ENCODE measurements at regions not wholly inside any gene's neighbourhood (a gene's known extent, or its start where the extent isn't known, plus 50 kb on each side); places are given as distances from the start of the nearest gene placed in this dataset.

DNA sequence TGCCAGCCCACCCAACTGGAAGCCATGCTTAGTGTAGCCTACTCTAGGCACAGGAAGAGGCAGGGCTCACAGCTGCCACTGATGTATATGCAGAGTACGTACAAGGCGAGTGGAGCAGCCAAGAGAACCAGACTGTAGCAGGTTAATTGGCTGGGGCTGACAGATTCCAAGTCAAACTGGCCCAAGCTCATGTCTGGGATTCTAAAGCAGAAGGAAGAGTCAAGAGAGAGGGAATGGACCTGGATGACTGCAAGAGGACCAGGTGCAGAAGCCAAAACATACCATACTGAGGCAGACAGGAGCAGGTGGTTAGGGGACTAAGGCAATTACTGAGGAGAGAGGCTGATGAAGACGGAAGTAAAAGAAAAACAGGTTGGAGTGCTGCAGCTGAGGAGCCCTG lies 51.3 kb upstream of the LRRN2 start:
- peak; percentile 73 for DNase-seq (ENCODE audit: low spot score)
- in situ Hi-C loops (cut with HindIII; ENCODE audit: low sequenced_read_pairs), result no loop called here

GRCh38 chr1:204738506-204738905 lies 53.0 kb upstream of the LRRN2 start:
- in situ Hi-C loops (cut with HindIII; ENCODE audit: low sequenced_read_pairs), result no loop called here
- DNase-seq (ENCODE audit: low spot score), result no peak

DNA sequence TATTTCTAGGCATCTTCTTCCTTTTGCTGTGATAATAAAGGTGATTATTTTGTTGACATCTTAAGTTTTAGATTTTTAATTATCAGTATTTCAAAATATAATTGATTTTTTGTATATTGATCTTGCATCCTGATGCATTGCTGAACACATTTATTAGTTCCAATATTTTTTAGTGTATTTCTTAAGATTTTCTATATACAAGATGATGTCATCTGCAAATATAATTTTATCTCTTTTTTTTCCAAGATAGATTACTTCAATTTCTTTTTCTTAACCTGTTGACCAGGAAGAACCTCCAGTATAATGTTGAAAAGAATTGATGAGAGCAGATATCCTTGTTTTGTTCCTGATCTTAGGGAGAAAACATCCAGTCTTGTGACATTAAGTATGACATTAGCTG lies 54.8 kb upstream of the LRRN2 start:
- in situ Hi-C loops (cut with HindIII; ENCODE audit: low sequenced_read_pairs), result no loop called here
- no peak for DNase-seq (ENCODE audit: low spot score)

DNA sequence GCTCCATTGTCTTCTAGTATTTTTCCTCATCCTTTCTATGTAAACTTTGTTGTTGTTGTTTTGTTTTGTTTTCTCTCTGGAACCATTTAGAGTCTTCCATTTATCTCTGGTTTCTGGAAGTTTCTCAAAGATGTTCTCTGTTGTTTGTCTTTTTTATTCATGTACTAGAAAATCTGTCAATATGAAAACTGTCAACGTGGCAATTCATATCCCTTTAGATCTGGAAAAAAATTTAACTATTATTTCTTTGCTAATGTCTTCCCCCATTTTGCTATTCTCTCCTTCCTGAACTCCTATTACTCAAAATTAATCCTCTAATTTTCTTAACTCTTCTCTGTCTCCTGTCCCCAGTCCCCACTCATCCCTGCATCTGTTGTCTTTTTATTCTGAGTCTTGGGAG lies 55.9 kb upstream of the LRRN2 start:
- in situ Hi-C loops (cut with HindIII; ENCODE audit: low sequenced_read_pairs), result no loop called here
- DNase-seq (ENCODE audit: low spot score), result no peak

GRCh38 chr1:204742676-204743251 lies 57.2 kb upstream of the LRRN2 start:
- in situ Hi-C loops (cut with HindIII; ENCODE audit: low sequenced_read_pairs), result no loop called here

GRCh38 chr1:204744107-204744779 lies 58.7 kb upstream of the LRRN2 start:
- DNase-seq (ENCODE audit: low spot score), result peak; percentile 25
- in situ Hi-C loops (cut with HindIII; ENCODE audit: low sequenced_read_pairs), result no loop called here

More at GRCh38 chr1:204742676-204743251, 57.2 kb upstream of the LRRN2 start:
- DNase-seq (ENCODE audit: low spot score), result no peak

- DNase-seq (ENCODE audit: low spot score), result peak; percentile 42
- in situ Hi-C loops (cut with HindIII; ENCODE audit: low sequenced_read_pairs), result no loop called here
These were observed 61.4 kb upstream of the LRRN2 start for GRCh38 chr1:204746838-204747442.

DNA sequence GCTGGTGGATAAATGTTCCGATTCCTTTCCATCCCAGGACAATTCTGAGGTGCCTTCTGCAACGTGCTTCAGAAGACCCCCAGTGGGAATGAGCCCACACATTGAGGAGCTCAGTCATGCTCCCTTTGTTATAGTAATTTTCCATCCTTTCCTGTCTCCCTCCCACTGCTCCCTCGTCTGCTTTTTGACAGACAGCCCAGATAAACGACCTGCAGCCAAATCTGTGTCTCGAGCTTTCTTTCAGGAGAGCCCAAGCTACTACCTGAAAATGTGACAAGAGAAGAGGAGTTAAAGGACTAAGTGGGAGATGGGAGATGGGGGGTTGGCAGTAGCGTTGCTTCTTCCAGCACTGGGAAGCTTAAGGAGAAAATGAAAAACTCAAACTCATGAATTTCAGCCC lies 65.9 kb upstream of the LRRN2 start:
- peak; percentile 43 for DNase-seq (ENCODE audit: low spot score)
- in situ Hi-C loops (cut with HindIII; ENCODE audit: low sequenced_read_pairs), result no loop called here

DNA sequence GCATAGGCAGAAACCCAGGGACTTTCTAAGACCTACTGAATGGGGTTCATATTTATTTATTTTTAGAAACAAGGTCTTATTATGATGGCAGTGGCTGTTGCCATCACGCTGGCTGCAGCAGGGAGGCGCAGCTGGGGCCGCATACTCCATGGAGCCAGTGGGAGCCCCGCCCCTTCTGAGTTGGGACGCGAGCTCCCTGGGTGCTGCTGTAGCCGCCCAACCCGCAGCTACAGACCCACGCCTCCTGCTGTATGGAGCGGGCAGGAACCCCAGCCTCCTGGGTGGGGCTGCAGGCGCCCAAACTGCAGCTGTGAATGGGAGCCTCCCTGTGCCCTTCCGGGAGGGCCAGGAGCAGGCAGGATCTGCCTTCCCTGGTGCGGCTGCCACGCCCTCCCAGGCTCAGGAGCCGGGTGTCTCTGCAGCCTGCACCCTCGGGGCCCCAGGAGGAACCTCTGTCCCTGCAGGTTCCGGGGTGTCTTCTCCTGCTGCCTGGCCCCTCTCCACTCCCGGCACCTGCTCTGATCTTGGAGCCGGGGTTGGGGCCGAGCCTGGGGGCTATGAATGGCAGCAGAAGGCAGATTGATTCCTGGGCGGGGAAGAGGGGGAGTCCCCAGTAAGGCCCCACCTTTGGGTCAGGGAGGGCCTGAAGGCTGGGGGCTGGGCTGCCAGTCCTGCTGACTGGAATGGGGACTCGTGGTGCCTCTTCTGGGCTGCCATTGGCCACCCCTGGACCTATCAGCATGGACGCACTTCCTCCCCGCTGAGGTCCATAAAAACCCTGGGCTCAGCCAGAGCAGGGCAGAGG lies 66.5 kb upstream of the LRRN2 start:
- in situ Hi-C loops (cut with HindIII; ENCODE audit: low sequenced_read_pairs), result no loop called here
- DNase-seq (ENCODE audit: low spot score), result no peak

- in situ Hi-C loops (cut with HindIII; ENCODE audit: low sequenced_read_pairs), result no loop called here
- no peak for DNase-seq (ENCODE audit: low spot score)
These were observed 67.1 kb upstream of the LRRN2 start for GRCh38 chr1:204752688-204753040.

GRCh38 chr1:204754821-204755220 lies 69.3 kb upstream of the LRRN2 start:
- DNase-seq (ENCODE audit: low spot score), result no peak
- in situ Hi-C loops (cut with HindIII; ENCODE audit: low sequenced_read_pairs), result no loop called here

DNA sequence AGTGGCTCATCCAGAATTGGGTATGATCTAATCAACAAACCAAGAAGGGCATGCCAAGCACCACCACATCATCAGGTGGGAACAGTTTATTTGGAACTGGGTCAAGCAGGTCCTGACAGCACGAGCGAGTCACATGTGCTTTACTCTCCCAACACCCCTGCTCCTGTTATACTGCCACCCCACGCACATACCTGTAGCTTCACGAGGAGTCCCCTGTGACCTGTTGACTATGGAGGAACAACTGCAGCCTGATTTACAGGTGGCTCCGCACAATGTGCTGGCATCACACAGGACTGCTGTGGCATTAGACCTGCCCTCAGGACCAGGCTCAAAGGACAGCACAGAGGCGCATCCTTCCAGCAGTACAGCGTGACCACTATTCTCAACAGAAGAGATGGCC lies 70.8 kb upstream of the LRRN2 start:
- DNase-seq (ENCODE audit: low spot score), result no peak
- in situ Hi-C loops (cut with HindIII; ENCODE audit: low sequenced_read_pairs), result no loop called here

DNA sequence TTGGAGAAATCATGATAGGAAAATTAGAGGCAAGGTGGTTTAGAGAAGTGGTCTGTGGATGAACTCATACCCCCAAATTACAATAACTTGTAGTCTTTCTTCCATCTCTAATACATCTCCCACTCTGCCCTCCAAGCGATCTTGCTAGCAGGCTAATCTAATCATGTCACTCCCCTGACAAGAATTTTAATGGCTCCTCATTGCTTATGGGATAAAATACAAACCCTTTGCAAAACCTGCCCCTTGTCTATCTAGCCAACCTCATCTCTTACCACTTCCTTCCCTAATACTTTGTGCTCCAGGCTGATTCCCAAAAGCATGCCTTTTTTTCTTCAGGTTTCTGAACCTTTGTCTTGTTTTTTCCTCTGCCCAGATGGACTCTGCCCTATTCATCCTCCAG lies 71.3 kb upstream of the LRRN2 start:
- in situ Hi-C loops (cut with HindIII; ENCODE audit: low sequenced_read_pairs), result no loop called here

DNA sequence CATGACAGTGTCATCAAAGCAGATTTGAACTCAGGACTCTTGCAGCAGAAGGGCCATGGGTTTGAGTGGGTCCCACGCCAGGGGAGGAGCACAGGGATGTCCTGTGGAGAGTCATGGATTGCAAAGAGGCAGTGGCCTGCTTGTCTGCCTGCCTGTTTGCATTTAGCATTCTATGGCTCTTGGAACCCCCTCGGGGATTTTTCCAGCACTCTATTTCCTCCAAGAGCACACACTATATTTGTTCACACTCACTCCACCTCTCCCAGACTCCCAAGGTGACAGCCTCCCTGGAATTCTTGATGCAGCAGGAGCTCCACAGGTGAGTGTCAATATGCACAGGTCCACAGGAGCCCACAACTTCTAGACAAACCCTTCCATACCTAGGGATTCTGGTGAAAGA lies 73.1 kb upstream of the LRRN2 start:
- DNase-seq (ENCODE audit: low spot score), result no peak
- in situ Hi-C loops (cut with HindIII; ENCODE audit: low sequenced_read_pairs), result no loop called here

More for the DNA sequence above, 71.3 kb upstream of the LRRN2 start:
- DNase-seq (ENCODE audit: low spot score), result no peak

DNA sequence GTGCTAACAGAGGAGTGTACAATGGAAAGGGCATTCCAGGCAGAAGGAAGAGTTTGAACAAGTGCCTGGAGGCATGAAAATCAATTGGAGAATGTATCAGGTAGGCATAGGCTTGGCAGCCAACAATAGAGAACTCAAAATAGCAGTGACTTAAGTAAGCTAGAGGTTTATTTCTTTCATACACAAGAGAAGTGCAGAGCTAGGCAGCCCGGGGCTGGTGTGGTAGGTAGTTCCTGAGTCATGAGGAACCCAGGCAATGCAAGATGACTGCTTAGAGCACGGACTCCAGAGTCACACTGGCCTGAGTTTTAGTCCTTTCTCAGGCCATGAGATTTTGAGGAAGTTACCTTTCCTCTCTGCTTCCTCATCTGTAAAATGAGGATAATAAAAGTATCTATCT lies 74.8 kb upstream of the LRRN2 start:
- no peak for DNase-seq (ENCODE audit: low spot score)
- in situ Hi-C loops (cut with HindIII; ENCODE audit: low sequenced_read_pairs), result no loop called here

- in situ Hi-C loops (cut with HindIII; ENCODE audit: low sequenced_read_pairs), result no loop called here
- DNase-seq (ENCODE audit: low spot score), result no peak
These were observed 75.2 kb upstream of the LRRN2 start for GRCh38 chr1:204760757-204761156.

DNA sequence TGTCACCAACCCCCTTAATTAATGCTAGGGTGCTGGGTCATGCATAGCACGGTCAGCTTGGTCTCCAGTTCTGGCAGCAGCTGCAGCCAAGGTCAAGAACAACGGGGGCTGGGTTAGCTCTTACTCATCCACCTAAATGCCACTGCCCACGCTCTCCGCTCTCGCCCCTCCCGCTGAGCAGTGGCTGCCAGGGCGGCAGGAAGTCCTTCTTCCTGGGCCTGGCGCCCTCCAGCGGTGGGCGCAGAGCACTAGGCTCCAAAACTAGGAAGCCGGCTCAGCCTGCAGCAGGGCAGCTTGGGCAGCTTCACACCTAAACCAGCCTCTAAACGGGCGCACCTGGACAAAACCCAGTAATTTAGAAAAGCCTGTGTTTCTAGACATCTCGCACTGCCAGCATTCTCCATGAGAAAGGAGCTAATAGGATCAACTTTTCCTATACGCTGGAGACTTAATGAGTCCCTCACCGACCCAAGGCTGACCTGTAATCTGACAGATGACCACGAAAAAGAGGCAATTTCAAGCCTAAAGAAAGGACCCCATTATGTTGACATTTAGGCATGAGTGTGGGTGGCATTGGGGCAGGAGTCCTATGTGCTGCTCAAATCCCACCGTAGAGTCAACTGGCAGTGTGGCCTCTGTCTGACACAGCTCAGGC lies 78.4 kb upstream of the LRRN2 start:
- peak; percentile 83 for DNase-seq (ENCODE audit: low spot score)
- in situ Hi-C loops (cut with HindIII; ENCODE audit: low sequenced_read_pairs), result no loop called here

GRCh38 chr1:204769997-204770396 lies 84.5 kb upstream of the LRRN2 start:
- no peak for DNase-seq (ENCODE audit: low spot score)
- in situ Hi-C loops (cut with HindIII; ENCODE audit: low sequenced_read_pairs), result no loop called here

GRCh38 chr1:204771358-204771757 lies 85.8 kb upstream of the LRRN2 start:
- no peak for DNase-seq (ENCODE audit: low spot score)
- in situ Hi-C loops (cut with HindIII; ENCODE audit: low sequenced_read_pairs), result no loop called here

DNA sequence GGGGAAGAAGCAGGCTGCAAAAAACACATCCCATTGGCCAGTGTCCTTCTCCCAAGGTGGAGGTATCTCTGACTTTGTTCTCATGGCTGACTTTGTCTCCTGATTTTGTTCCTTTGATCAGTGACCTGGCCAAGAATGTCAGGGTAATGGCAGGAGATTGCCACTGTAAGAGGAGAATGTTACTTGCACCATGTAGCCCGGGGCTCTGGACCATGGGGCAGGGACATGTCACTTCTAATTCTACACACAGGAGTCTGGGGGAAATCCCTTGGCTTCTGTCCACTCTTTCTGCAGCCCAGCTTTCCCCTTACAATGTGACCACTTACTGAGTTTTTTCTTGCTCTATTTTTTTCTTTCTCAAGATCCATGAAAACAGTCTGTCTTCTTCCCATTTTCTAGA lies 87.7 kb upstream of the LRRN2 start:
- DNase-seq (ENCODE audit: low spot score), result no peak
- in situ Hi-C loops (cut with HindIII; ENCODE audit: low sequenced_read_pairs), result no loop called here

Data from G401 (cell line).